HFF-Myc (cell line): ENCODE measurements at regions not wholly inside any gene's neighbourhood (a gene's known extent, or its start where the extent isn't known, plus 50 kb on each side); places are given as distances from the start of the nearest gene placed in this dataset.
"Not testable (repeated sequence)": the region's sequence is repeated elsewhere in the genome, so short reads cannot be mapped to it uniquely, and the experiment has no call there.

Experiments used
- DNase-seq: peaks from one replicate; pipeline ENCODE4 v3.0.0-alpha.2; 2011; ENCODE audit warnings: low read depth; ENCODE audit errors: extremely low read depth
- H3K4me3 ChIP-seq: replicated peaks from 2 replicates; pipeline ENCODE4 v1.5.1; 2011; ENCODE audit warnings: low read depth, mild to moderate bottlenecking, control low read depth, low read length
- TF ChIP-seq, protein P1 (sequence below): IDR thresholded peaks from 2 replicates; pipeline ENCODE4 v1.5.1; 2012; ENCODE audit warnings: mild to moderate bottlenecking, low read depth, low read length, control low read depth; ENCODE audit errors: missing control alignments

DNA sequence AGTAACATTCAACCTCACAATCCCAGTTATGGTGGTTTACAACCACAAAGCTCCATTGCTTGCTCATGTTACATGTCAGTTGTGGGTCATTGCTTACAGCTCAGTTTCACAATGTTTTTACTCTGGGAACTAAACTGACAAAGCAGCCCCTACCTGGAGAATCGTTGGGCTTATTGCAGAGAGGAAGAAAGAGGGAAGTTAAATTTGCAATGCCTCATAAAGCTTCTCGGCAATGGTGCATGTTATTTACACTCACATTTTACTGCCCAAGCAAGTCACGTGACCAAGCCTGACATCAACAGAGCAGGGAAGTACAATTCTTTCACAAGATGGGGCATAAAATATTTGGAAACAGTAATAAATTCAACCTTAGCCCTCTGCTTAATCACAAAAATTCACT lies 441.6 kb downstream of the TDRD3 start:
- TF ChIP-seq, protein P1, sequence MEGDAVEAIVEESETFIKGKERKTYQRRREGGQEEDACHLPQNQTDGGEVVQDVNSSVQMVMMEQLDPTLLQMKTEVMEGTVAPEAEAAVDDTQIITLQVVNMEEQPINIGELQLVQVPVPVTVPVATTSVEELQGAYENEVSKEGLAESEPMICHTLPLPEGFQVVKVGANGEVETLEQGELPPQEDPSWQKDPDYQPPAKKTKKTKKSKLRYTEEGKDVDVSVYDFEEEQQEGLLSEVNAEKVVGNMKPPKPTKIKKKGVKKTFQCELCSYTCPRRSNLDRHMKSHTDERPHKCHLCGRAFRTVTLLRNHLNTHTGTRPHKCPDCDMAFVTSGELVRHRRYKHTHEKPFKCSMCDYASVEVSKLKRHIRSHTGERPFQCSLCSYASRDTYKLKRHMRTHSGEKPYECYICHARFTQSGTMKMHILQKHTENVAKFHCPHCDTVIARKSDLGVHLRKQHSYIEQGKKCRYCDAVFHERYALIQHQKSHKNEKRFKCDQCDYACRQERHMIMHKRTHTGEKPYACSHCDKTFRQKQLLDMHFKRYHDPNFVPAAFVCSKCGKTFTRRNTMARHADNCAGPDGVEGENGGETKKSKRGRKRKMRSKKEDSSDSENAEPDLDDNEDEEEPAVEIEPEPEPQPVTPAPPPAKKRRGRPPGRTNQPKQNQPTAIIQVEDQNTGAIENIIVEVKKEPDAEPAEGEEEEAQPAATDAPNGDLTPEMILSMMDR = no peak
- no peak overlapping the region for H3K4me3 ChIP-seq
- DNase-seq = no peak

DNA sequence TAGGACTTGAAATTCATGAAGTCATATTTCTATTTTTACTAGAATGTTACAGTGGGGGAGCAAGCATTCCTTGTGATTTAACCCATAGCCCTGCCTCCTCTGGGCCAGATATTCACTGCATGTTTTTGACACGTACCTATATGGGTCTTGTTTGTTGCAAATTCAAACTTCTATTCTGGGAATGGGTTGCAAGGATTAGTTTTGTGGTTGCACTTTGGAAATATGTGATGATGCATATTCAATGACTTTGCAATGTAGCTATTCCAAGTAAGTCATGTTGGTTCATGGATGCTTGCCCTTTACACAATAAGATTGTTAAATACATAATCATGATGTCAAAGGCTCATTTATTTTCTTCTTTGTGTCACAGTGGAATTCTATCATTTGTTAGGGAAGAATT lies 440.8 kb downstream of the TDRD3 start:
- TF ChIP-seq, protein P1 = no peak
- H3K4me3 ChIP-seq = no peak overlapping the region
- DNase-seq = no peak

DNA sequence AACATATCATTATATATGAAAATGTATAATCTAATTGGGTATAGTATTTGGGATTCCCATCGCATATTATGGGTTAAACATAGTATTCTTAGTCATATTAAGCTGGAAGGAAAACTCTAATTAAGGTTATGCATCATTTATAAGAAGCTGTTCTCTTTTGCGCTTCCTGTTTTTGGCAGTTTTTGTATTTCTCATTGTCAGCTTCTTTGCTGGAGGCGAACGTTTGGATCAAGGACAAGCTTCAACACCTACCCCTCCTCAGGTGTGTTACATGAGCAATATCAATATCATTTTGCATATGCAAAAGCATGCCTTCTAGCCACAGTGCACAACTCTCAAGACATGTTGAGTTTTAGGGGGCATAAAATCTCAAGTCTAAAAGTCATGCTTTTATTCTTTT lies 439.8 kb downstream of the TDRD3 start:
- no peak for DNase-seq
- TF ChIP-seq, protein P1 = no peak

DNA sequence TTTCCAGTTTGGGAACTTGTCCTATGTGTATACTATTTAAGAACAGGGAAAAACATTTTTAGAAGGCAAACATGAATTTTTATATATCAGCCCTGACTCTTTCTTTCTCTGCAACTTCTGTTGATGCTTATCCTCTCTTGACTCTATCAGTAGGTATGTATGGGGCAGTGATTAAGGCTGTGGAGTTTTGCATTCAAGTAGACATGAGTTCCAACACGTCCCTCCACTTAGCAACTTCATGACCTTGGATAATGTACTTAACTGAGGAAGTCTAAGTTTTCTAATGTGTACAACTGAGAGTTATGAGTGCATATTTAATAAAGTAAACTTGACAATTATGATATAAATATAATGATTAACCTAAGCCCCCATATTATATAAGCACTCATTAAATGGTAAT lies 414.6 kb downstream of the TDRD3 start:
- no peak overlapping the region for H3K4me3 ChIP-seq
- TF ChIP-seq, protein P1 = no peak
- no peak for DNase-seq

More for the DNA sequence above, 439.8 kb downstream of the TDRD3 start:
- no peak overlapping the region for H3K4me3 ChIP-seq

DNA sequence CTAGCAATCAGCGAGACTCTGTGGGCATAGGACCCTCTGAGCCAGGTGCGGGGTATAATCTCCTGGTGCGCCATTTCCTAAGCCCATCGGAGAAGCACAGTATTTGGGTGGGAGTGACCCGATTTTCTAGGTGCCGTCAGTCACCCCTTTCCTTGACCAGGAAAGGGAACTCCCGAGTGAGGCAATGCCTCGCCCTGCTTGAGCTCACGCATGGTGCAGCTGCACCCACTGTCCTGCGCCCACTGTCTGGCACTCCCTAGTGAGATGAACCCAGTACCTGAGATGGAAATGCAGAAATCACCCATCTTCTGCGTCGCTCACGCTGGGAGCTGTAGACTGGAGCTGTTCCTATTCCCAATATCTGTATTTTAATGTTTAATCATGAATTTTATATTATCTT lies 408.6 kb downstream of the TDRD3 start:
- not testable (repeated sequence) for H3K4me3 ChIP-seq, DNase-seq

DNA sequence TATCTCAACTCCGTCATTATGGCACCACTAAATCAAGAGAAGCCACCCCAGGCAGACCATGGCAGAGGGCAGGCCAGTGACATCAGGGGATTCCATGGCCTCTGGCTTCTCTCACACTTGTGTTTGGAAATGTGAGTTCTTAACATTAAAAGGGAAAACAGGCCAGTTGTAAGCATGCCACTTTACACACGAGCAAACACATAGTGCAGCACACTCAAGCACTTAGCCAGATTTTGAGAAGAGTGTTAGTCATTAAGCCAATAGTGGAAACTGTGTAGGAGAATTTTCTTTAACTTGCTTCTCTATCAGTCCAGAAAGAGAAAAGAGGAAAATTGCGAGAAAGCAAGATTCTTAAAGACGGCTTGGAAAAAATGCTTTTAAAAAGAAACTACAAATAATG lies 401.5 kb downstream of the TDRD3 start:
- TF ChIP-seq, protein P1 = no peak
- H3K4me3 ChIP-seq = no peak overlapping the region
- DNase-seq = no peak

DNA sequence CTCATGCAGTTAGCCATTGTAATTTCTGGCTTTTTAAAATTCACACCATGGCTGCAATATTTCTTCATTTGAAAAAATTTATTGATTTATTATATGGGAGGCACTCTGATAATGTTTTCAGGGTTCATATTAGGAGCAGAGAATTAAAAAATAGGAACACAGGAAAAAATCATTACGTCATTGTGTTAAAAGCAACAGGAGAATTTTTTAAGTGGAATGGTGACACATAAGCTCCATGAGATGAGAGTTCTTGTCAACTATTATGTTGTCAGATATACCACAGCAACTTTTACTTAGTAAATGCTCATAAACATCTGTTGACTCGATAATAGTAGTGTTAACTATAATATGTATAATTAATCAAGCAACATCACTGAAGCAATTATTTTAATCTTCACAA lies 400.1 kb downstream of the TDRD3 start:
- H3K4me3 ChIP-seq = no peak overlapping the region
- no peak for DNase-seq
- TF ChIP-seq, protein P1 = no peak
